ENCODE measurements at regions not wholly inside any gene's neighbourhood (a gene's known extent, or its start where the extent isn't known, plus 50 kb on each side); places are given as distances from the start of the nearest gene placed in this dataset.
"Not testable (repeated sequence)": the region's sequence is repeated elsewhere in the genome, so short reads cannot be mapped to it uniquely, and the experiment has no call there.

GRCh38 chr5:27854243-27854852, 816.0 kb upstream of the CDH9 start:
- Histone ChIP-seq H3K4me2 (ENCODE audit: insufficient read depth, low read length) (no peak overlapping the region), H3K27me3 (ENCODE audit: insufficient read depth, low read length) (no peaks in the 10 kb centered on the region), H3K9me3 (ENCODE audit: low read depth, low read length) (peaks cover 3% of the 10 kb centered on the region), H3K79me2 (ENCODE audit: insufficient read depth, low read length) (no peaks in the 10 kb centered on the region), H3K4me1 (ENCODE audit: insufficient read depth, low read length) (no peaks in the 10 kb centered on the region), H3K27ac (ENCODE audit: low read depth, low read length) (no peak overlapping the region), H3K36me3 (ENCODE audit: insufficient read depth, low read length) (no peaks in the 10 kb centered on the region), H3K4me3 (ENCODE audit: insufficient read depth, low read length) (no peak overlapping the region), H2AFZ (ENCODE audit: low read length) (no peak overlapping the region), H4K20me1 (ENCODE audit: insufficient read depth, low read length) (no peaks in the 10 kb centered on the region)
- DNase-seq (ENCODE audit: insufficient read length, low spot score, missing footprints), result no peak
- TF ChIP-seq, protein P1, sequence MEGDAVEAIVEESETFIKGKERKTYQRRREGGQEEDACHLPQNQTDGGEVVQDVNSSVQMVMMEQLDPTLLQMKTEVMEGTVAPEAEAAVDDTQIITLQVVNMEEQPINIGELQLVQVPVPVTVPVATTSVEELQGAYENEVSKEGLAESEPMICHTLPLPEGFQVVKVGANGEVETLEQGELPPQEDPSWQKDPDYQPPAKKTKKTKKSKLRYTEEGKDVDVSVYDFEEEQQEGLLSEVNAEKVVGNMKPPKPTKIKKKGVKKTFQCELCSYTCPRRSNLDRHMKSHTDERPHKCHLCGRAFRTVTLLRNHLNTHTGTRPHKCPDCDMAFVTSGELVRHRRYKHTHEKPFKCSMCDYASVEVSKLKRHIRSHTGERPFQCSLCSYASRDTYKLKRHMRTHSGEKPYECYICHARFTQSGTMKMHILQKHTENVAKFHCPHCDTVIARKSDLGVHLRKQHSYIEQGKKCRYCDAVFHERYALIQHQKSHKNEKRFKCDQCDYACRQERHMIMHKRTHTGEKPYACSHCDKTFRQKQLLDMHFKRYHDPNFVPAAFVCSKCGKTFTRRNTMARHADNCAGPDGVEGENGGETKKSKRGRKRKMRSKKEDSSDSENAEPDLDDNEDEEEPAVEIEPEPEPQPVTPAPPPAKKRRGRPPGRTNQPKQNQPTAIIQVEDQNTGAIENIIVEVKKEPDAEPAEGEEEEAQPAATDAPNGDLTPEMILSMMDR (IDR thresholded peaks at IDR 0.05; ENCODE audit: extremely low read depth, low read depth, low read length), result no peak

GRCh38 chr5:27845248-27845647, 806.9 kb upstream of the CDH9 start:
- TF ChIP-seq, protein P1 (IDR thresholded peaks at IDR 0.05; ENCODE audit: extremely low read depth, low read depth, low read length), result no peak
- Histone ChIP-seq H3K27ac (ENCODE audit: low read depth, low read length) (no peak overlapping the region), H2AFZ (ENCODE audit: low read length) (no peak overlapping the region), H3K36me3 (ENCODE audit: insufficient read depth, low read length) (no peaks in the 10 kb centered on the region), H4K20me1 (ENCODE audit: insufficient read depth, low read length) (no peaks in the 10 kb centered on the region), H3K4me1 (ENCODE audit: insufficient read depth, low read length) (no peaks in the 10 kb centered on the region), H3K79me2 (ENCODE audit: insufficient read depth, low read length) (no peaks in the 10 kb centered on the region), H3K27me3 (ENCODE audit: insufficient read depth, low read length) (no peaks in the 10 kb centered on the region), H3K4me2 (ENCODE audit: insufficient read depth, low read length) (no peak overlapping the region), H3K9me3 (ENCODE audit: low read depth, low read length) (no peaks in the 10 kb centered on the region), H3K4me3 (ENCODE audit: insufficient read depth, low read length) (no peak overlapping the region)
- DNase-seq (ENCODE audit: insufficient read length, low spot score, missing footprints), result peak; percentile 43

DNA sequence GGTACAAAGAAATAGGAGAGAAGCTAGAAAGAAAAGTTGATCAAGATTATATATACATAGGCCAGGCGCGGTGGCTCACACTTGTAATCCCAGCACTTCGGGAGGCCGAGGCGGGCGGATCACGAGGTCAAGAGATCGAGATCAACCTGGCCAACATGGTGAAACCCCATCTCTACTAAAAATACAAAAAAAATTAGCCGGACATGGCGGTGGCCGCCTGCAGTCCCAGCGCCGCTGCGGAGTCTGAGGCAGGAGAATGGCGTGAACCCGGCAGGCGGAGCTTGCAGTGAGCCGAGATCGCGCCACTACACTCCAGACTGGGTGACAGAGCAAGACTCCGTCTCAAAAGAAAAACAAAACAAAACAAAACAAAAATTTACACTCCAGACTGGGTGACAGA, 798.3 kb upstream of the CDH9 start:
- not testable (repeated sequence) for H4K20me1 ChIP-seq (ENCODE audit: insufficient read depth, low read length); H3K27ac ChIP-seq (ENCODE audit: low read depth, low read length); H2AFZ ChIP-seq (ENCODE audit: low read length); H3K79me2 ChIP-seq (ENCODE audit: insufficient read depth, low read length); DNase-seq (ENCODE audit: insufficient read length, low spot score, missing footprints); H3K36me3 ChIP-seq (ENCODE audit: insufficient read depth, low read length); H3K9me3 ChIP-seq (ENCODE audit: low read depth, low read length); H3K4me3 ChIP-seq (ENCODE audit: insufficient read depth, low read length); H3K4me2 ChIP-seq (ENCODE audit: insufficient read depth, low read length); H3K27me3 ChIP-seq (ENCODE audit: insufficient read depth, low read length); H3K4me1 ChIP-seq (ENCODE audit: insufficient read depth, low read length)

GRCh38 chr5:27832886-27833285, 794.5 kb upstream of the CDH9 start:
- H3K79me2 ChIP-seq (ENCODE audit: insufficient read depth, low read length), result no peaks in the 10 kb centered on the region
- no peaks in the 10 kb centered on the region for H3K9me3 ChIP-seq (ENCODE audit: low read depth, low read length)
- no peak overlapping the region for H3K4me2 ChIP-seq (ENCODE audit: insufficient read depth, low read length)
- H3K27me3 ChIP-seq (ENCODE audit: insufficient read depth, low read length), result no peaks in the 10 kb centered on the region
- no peak overlapping the region for H3K4me3 ChIP-seq (ENCODE audit: insufficient read depth, low read length)
- no peaks in the 10 kb centered on the region for H4K20me1 ChIP-seq (ENCODE audit: insufficient read depth, low read length)
- no peak overlapping the region for H2AFZ ChIP-seq (ENCODE audit: low read length)
- H3K27ac ChIP-seq (ENCODE audit: low read depth, low read length), result no peak overlapping the region
- no peaks in the 10 kb centered on the region for H3K4me1 ChIP-seq (ENCODE audit: insufficient read depth, low read length)
- TF ChIP-seq, protein P1 (IDR thresholded peaks at IDR 0.05; ENCODE audit: extremely low read depth, low read depth, low read length), result no peak
- DNase-seq (ENCODE audit: insufficient read length, low spot score, missing footprints), result no peak
- H3K36me3 ChIP-seq (ENCODE audit: insufficient read depth, low read length), result no peaks in the 10 kb centered on the region

All from osteoblast (primary cell).